HepG2 (cell line): ENCODE measurements at regions not wholly inside any gene's neighbourhood (a gene's known extent, or its start where the extent isn't known, plus 50 kb on each side); places are given as distances from the start of the nearest gene placed in this dataset.

ENCODE experiments used
- ARID3A ChIP-seq: IDR thresholded peaks from 2 replicates; pipeline ENCODE4 v1.6.1; 2012; ENCODE audit warnings: low read depth, low read length, improper control_type of control experiment
- RNF219 ChIP-seq: sonication (generic); formaldehyde crosslinking; IDR thresholded peaks from 2 replicates; pipeline ENCODE4 v1.5.0; 2020; ENCODE audit warnings: mild to moderate bottlenecking, missing genetic modification reagents
- TOPORS ChIP-seq: sonication (generic); formaldehyde crosslinking; IDR thresholded peaks from 2 replicates; pipeline ENCODE4 v1.8.0; 2023; ENCODE audit warnings: mild to moderate bottlenecking, missing genetic modification reagents
- YEATS4 ChIP-seq: sonication (generic); formaldehyde crosslinking; IDR thresholded peaks from 2 replicates; pipeline ENCODE4 v1.4.0; 2020; ENCODE audit warnings: missing genetic modification reagents, borderline replicate concordance
- ZNF101 ChIP-seq: sonication (generic); formaldehyde crosslinking; IDR thresholded peaks from 2 replicates; pipeline ENCODE4 v1.4.0; 2020; ENCODE audit warnings: mild to moderate bottlenecking, low read depth, missing genetic modification reagents, borderline replicate concordance
- ZNF124 ChIP-seq: sonication (generic); formaldehyde crosslinking; IDR thresholded peaks from 2 replicates; pipeline ENCODE4 v1.4.0; 2020; ENCODE audit warnings: missing genetic modification reagents
- ZNF260 ChIP-seq: sonication (generic); formaldehyde crosslinking; IDR thresholded peaks from 2 replicates; pipeline ENCODE4 v1.4.0; 2020; ENCODE audit warnings: missing genetic modification reagents, low read depth, mild to moderate bottlenecking, borderline replicate concordance
- ZNF501 ChIP-seq: sonication (generic); formaldehyde crosslinking; IDR thresholded peaks from 2 replicates; pipeline ENCODE4 v1.5.1; 2020; ENCODE audit warnings: mild to moderate bottlenecking, moderate library complexity, missing genetic modification reagents
- ZNF761 ChIP-seq: sonication (generic); formaldehyde crosslinking; conservative IDR thresholded peaks from 2 replicates; pipeline ENCODE4 v1.4.0; 2020; ENCODE audit warnings: mild to moderate bottlenecking, missing genetic modification reagents
- TF ChIP-seq, protein P1 (sequence below), 2 experiments: fragments of 450-650 bp in 1 of 2; sonication (generic) in 1 of 2; formaldehyde crosslinking in 1 of 2; IDR thresholded peaks; 2 replicates each; pipeline versions ENCODE4 v1.6.1 to v1.8.0; 2016 to 2022; ENCODE audit warnings: antibody characterized with exemption in 1 of 2, mild to moderate bottlenecking in 1 of 2, missing genetic modification reagents in 1 of 2
- TF ChIP-seq, protein P2 (sequence below): IDR thresholded peaks from 2 replicates; pipeline ENCODE4 v1.6.1; 2016; ENCODE audit warnings: low read depth
- TF ChIP-seq, protein P3 (sequence below): sonication (generic); formaldehyde crosslinking; IDR thresholded peaks from 2 replicates; pipeline ENCODE4 v1.9.0; 2022; ENCODE audit warnings: missing genetic modification reagents, mild to moderate bottlenecking, borderline replicate concordance

DNA sequence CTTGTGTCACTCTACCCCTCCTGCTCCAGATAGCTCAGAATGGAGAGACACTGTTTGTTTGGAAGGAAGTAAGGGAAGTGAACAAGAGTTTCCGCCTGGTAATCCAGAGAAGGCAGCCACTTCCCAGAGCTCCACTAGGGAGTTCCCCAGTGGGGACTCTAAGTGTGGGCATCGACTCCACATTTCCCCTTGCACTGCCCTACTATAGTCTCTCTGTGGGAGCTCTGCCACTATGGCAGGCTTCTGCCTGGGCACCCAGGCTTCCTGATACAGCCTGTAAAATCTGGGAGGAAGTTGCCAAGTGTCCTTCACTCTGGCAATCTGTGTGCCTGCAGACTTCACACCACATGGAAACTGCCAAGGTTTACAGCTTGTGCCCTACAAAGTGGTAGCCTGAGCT, 245.8 kb upstream of the DMD start (continued):
- TF ChIP-seq, protein P1, sequence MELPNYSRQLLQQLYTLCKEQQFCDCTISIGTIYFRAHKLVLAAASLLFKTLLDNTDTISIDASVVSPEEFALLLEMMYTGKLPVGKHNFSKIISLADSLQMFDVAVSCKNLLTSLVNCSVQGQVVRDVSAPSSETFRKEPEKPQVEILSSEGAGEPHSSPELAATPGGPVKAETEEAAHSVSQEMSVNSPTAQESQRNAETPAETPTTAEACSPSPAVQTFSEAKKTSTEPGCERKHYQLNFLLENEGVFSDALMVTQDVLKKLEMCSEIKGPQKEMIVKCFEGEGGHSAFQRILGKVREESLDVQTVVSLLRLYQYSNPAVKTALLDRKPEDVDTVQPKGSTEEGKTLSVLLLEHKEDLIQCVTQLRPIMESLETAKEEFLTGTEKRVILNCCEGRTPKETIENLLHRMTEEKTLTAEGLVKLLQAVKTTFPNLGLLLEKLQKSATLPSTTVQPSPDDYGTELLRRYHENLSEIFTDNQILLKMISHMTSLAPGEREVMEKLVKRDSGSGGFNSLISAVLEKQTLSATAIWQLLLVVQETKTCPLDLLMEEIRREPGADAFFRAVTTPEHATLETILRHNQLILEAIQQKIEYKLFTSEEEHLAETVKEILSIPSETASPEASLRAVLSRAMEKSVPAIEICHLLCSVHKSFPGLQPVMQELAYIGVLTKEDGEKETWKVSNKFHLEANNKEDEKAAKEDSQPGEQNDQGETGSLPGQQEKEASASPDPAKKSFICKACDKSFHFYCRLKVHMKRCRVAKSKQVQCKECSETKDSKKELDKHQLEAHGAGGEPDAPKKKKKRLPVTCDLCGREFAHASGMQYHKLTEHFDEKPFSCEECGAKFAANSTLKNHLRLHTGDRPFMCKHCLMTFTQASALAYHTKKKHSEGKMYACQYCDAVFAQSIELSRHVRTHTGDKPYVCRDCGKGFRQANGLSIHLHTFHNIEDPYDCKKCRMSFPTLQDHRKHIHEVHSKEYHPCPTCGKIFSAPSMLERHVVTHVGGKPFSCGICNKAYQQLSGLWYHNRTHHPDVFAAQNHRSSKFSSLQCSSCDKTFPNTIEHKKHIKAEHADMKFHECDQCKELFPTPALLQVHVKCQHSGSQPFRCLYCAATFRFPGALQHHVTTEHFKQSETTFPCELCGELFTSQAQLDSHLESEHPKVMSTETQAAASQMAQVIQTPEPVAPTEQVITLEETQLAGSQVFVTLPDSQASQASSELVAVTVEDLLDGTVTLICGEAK (IDR thresholded peaks at IDR 0.05): no peak
- TF ChIP-seq, protein P1 (CRISPR knock-in tag; IDR thresholded peaks at IDR 0.05): no peak
- TF ChIP-seq ZNF124 (CRISPR knock-in tag) (no peak), ZNF260 (no peak), RNF219 (no peak), TOPORS (no peak), YEATS4 (no peak), ARID3A (no peak), ZNF761 (CRISPR knock-in tag) (no peak), ZNF101 (CRISPR knock-in tag) (no peak), ZNF501 (CRISPR knock-in tag) (no peak)
- TF ChIP-seq, protein P2, sequence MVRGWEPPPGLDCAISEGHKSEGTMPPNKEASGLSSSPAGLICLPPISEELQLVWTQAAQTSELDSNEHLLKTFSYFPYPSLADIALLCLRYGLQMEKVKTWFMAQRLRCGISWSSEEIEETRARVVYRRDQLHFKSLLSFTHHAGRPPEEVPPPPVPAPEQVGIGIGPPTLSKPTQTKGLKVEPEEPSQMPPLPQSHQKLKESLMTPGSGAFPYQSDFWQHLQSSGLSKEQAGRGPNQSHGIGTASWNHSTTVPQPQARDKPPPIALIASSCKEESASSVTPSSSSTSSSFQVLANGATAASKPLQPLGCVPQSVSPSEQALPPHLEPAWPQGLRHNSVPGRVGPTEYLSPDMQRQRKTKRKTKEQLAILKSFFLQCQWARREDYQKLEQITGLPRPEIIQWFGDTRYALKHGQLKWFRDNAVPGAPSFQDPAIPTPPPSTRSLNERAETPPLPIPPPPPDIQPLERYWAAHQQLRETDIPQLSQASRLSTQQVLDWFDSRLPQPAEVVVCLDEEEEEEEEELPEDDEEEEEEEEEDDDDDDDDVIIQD (CRISPR knock-in tag): no peak
- TF ChIP-seq, protein P3, sequence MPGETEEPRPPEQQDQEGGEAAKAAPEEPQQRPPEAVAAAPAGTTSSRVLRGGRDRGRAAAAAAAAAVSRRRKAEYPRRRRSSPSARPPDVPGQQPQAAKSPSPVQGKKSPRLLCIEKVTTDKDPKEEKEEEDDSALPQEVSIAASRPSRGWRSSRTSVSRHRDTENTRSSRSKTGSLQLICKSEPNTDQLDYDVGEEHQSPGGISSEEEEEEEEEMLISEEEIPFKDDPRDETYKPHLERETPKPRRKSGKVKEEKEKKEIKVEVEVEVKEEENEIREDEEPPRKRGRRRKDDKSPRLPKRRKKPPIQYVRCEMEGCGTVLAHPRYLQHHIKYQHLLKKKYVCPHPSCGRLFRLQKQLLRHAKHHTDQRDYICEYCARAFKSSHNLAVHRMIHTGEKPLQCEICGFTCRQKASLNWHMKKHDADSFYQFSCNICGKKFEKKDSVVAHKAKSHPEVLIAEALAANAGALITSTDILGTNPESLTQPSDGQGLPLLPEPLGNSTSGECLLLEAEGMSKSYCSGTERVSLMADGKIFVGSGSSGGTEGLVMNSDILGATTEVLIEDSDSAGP (CRISPR knock-in tag): no peak
